GM19467 (cell line): ENCODE measurements at regions not wholly inside any gene's neighbourhood (a gene's known extent, or its start where the extent isn't known, plus 50 kb on each side); places are given as distances from the start of the nearest gene placed in this dataset.
"Not testable (repeated sequence)": the region's sequence is repeated elsewhere in the genome, so short reads cannot be mapped to it uniquely, and the experiment has no call there.

Experiments
- ATAC-seq: cut with Tn5 transposase; IDR thresholded peaks from one replicate; pipeline ENCODE4 v1.9.1; 2021; ENCODE audit warnings: mild to moderate bottlenecking, moderate library complexity; ENCODE audit not compliant: unreplicated experiment

DNA sequence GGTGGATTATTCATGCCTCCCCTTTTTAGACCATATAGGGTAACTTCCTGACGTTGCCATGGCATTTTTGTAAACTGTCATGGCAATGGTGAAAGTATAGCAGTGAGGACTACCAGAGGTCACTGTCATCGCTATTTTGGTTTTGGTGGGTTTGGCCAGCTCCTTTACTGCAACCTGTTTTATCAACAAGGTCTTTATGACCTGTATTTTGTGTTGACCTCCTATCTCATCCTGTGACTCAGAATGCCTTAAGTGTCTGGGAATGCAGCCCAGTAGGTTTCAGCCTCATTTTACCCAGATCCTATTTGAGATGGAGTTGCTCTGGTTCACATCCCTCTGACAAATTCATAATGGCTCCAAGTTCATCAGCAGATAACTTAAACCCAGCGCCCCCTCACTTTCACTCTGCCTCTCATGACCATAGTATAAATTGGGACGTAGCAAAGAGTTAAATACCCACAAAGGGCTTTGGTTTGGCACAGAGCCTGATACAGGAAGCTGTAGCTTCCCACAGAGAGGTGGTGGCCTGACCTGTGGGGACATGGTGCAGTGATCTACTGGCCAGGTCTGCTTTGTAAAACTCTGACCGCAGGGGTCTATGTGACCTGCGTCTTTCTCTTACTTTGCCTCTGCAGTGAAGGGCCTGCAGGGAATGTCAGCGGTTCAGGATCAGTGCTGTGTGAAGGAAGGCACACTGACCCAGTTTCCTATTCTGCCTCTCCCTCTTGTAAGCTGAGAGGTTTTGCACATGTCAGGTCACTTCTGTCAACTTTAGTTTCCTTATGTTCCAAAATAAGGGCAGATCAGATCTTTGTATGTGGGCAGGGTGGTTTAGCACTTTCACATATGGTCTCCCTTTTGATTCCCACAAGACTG, 78.1 kb upstream of the ZNF644 start:
- no peak for ATAC-seq

DNA sequence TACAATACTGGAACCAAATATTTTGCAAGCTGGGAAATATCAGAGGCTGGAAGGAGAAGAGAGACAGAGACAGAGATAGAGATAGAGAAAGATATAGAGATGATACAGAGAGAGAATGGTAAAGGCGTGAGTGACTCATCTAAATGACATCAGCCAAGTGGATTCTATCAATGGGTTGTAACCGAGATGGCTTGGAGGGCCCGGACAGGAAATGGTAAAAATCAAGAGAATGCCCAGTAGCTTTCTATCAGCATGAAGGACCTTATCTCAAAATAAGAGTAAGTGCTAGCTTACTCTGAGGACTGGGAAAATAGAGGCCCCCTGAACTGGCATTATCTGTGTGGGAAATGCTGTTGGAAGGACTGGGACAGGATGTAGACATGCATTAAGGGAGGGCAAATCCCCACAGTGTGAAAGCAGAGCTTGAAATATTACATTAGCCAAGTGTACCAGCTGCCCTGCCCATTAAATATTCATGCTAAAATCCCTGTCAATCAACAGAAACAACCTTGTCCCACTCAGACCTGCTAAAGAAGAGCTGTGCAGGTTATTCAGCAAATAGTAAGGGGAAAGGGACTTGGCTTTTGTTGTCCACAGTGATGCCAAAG, 76.6 kb upstream of the ZNF644 start:
- ATAC-seq: no peak

- not testable (repeated sequence) for ATAC-seq
These were observed 73.5 kb upstream of the ZNF644 start for GRCh38 chr1:91095321-91095720.

DNA sequence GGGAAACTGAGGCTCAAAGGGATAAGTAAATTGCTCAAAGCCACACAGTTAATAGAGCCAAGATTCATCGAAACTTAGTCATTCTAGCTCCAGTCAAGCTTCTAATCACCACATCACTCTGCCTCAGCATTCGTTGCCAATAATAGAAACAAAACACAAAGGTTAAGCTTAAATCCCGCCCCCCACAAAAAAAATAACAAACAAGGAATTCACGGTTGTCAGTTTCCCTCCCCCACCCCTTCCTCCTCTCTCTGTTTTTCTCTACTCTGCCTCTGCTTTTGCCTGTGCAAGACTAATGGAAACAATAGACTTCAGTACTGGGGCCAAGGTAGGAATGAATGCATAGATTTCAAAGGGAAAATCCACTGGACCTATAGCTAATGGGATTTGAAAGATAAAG, 70.7 kb upstream of the ZNF644 start:
- no peak for ATAC-seq

DNA sequence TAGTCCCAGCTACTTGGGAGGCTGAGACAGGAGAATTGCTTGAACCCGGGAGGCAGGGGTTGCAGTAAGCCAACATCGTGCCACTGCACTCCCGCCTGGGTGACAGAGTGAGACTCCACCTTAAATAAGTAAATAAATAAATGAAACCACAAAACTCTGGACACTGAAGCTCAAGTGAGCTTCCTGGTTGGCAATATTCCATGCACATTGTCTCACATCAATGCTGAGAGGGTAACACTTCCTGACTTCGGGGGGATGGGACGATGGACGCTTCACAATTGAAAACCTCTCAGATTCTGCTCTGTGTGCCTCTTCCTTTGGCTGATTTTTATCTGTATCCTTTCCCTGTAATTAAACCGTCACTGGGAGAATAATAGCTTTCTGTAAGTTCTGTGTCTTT, 70.0 kb upstream of the ZNF644 start:
- no peak for ATAC-seq

- no peak for ATAC-seq
These were observed 58.8 kb upstream of the ZNF644 start for GRCh38 chr1:91080650-91081049.

DNA sequence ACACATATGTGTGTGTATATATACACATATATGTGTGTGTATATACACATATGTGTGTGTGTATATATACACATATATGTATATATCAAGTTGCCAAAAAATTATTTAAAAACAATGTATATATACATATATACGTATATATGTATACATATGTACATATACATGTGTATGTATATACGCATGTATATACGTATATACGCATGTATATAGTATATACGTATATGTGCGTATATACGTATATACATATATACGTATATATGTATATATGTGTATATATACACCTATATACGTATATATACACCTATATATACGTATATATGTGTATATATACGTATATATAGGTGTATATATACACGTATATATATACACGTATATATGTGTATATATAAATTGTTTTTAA, 57.0 kb upstream of the ZNF644 start:
- ATAC-seq: no peak

GRCh38 chr1:91076834-91077233, 55.0 kb upstream of the ZNF644 start:
- ATAC-seq: no peak

- no peak for ATAC-seq
These were observed 53.6 kb upstream of the ZNF644 start for GRCh38 chr1:91075233-91076135.

DNA sequence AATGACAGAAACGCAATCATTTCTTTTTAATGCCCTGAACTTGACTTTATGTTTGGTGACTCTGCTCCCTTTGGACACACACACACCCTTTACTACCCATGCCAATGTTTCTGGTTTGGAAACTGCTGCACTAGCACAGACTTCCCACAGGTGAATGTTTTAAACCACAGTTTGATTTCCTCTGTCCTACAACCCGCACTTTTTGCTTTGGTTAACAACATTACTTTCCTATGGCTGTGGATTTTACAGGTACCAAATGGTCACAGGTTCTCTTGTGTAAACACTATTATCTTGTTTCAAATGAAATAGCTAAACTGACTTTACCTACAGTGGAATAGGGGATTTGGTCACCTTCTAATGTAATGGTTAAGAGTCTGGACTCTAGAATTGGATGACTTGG, 51.5 kb upstream of the ZNF644 start:
- no peak for ATAC-seq

GRCh38 chr1:91071838-91072237, 50.0 kb upstream of the ZNF644 start:
- no peak for ATAC-seq
